NCI-H1092 treated with DMSO at 0.1 percent for 48 hours (cell line): ENCODE measurements at regions not wholly inside any gene's neighbourhood (a gene's known extent, or its start where the extent isn't known, plus 50 kb on each side); places are given as distances from the start of the nearest gene placed in this dataset.
A peak's percentile ranks its signal among the peaks of the same experiment; 100 is the strongest.
"Not testable (repeated sequence)": the region's sequence is repeated elsewhere in the genome, so short reads cannot be mapped to it uniquely, and the experiment has no call there.

ENCODE experiments used
- DNase-seq: peaks from one replicate; lab custom pipeline; 2025; lab: John Stamatoyannopoulos, UW

GRCh38 chr7:69439636-69440325 lies 158.5 kb upstream of the AUTS2 start:
- no peak for DNase-seq

DNA sequence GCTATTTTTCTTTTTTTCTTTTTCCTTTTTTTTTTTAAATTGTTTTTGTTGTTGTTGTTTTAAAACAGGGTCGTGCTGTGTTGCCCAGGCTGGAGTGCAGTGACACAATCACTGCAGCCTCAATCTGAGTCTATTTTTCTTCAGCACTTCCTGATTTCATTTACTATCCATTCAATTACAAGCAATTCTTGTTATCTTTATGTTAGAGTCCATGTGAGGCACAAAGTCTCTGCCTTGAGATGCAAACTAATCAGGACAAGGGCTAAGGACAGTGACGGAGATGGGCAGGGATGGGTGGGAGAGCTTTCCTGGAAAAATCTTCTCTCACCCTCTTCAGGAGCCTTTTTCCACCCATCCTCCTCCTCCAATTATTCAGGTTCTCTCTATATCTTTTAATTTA lies 157.3 kb upstream of the AUTS2 start:
- no peak for DNase-seq

- DNase-seq = no peak
Measured at GRCh38 chr7:69443136-69443535, 155.1 kb upstream of the AUTS2 start.

DNA sequence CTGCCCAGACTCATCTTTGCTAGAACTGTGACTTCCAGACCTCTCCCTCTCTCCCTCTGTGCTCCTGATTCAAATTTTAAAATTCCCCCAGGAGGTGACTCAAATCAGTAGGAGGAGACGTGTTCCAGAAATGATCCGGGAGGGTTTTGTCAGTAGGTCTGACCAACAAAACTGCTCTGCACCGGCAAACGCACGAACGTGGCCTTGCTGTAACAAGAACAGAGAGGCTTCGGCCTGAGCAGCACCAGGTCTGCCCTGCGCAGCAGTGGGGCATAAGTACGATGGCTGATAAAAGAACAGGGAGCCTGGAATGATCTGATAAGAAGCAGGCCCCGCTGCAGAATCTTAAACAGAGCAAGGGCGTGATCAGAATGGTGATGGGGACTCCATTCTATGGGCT lies 152.7 kb upstream of the AUTS2 start:
- DNase-seq = no peak

DNA sequence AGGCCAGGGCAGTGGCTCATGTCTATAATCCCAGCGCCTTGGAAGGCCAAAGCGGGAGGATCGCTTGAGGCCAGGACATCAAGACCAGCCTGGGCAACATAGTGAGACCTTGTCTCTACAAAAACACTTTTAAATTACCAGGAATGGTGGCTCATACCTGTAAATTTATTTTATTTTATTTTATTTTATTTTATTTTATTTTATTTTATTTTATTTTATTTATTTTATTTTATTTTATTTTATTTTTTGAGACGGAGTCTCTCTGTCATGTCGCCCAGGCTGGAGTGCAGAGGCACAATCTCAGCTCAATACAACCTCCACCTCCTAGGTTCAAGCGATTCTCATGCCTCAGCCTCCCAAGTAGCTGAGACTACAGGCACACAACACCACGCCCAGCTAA lies 152.1 kb upstream of the AUTS2 start:
- not testable (repeated sequence) for DNase-seq

- DNase-seq = no peak
Measured at GRCh38 chr7:69448071-69448470, 150.2 kb upstream of the AUTS2 start.

GRCh38 chr7:69450456-69450855 lies 147.8 kb upstream of the AUTS2 start:
- DNase-seq = no peak

- no peak for DNase-seq
Measured at GRCh38 chr7:69451715-69452114, 146.6 kb upstream of the AUTS2 start.

DNA sequence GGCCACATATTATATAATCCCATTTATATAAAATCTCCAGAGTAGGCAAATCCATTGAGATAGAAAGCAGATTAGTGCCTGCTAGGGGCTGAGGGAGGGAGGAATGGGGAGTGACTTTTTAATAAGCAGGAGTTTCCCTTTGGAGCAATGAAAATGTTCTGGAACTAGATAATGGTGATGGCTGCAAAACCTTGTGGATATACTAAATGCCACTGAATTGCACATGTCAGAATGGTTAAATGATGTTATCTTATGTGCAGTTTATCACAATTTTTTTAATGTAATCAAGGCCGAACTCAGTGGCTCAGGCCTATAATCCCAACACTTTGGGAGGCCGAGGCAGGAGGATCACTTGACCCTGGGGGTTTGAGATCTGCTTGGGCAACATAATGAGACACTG lies 145.5 kb upstream of the AUTS2 start:
- DNase-seq = no peak

DNA sequence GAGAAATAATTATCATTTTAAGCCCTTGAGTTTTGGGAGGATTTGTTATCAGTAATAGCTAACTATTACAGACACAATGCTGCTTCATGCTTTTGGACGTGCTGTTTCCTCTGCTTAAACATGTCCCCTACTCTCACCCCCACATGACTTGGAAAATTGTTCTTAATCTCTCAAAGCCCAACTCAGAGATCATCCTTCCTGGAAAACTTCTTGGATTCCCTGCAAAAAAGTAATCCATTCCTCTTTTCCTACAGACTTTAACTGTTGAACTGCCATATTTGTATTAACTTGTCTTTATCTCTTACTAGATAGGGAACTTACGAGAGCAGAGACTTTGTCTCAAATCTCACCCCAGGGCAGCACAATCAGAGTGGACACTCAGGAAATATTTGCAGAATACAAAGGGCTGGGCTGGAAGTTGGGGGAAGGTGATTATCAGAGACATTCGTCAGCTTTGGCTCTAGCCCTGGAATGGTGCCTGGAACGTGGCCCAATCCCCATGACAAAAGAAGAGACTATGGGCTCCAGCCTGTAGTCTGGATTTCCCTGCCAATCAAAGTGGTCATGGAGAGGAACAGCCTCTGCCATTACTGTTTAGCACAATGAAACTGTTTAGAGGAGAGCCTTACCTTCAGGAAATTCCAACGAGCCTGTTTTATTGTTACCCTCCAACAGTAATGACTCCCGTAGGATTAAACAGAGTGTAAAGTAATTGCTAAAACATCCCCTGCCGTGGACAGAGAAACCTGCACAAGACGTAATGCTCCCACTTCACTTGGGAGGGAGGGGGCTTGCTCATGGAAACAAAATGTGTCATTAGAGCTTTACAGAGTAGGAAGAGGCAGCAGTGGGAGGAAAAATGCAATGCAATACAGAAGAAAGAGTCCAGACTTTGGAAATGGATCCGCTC lies 140.4 kb upstream of the AUTS2 start:
- peak; percentile 58 for DNase-seq

DNA sequence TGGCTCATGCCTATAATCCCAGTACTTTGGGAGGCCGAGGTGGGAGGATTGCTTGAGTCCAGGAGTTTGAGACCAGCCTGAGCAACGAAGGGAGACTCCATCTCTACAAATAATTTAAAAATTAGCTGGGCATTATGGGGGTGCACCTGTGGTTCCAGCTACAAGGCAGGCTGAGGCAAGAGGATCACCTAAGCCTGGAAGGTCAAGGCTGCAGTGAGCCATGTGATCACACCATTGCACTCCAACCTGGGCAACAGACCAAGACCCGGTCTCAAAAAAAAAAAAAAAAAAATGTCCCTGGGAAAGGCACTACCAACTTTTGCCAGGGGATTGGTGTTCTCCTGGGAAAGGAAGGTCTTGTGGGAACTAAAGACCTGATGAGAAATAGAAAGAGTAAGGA lies 134.2 kb upstream of the AUTS2 start:
- DNase-seq = no peak

GRCh38 chr7:69465262-69465661 lies 133.0 kb upstream of the AUTS2 start:
- DNase-seq = no peak

DNA sequence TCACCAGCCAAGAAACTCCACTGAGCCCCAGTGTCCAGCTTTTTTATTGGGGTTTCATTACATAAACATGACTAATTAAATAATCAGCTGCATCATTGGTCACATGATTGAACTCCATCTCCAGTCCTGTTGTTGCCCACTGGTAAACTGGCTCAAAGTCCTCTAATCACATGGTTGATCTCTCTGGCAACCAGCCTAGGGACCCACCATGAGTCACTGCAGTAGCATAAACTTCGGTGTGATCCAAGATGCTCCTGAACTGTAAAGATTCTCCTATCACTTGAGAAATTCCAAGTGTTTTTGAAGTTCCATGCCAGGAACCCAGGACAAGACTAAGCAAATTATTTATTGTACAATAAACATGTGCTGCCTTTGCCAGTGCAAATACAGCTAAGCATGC lies 130.4 kb upstream of the AUTS2 start:
- DNase-seq = no peak

- DNase-seq = no peak
Measured at GRCh38 chr7:69476416-69476815, 121.9 kb upstream of the AUTS2 start.

DNA sequence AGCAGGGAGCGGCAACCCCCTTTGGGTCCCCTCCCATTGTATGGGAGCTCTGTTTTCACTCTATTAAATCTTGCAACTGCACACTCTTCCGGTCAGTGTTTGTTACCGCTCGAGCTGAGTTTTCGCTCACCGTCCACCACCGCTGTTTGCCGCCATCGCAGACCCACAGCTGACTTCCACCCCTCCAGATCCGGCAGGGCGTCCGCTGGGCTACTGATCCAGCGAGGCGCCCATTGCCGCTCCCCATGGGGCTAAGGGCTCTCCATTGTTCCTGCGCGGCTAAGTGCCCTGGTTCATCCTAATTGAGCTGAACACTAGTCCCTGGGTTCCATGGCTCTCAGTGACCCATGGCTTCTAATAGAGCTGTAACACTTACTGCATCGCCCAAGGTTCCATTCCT lies 115.6 kb upstream of the AUTS2 start:
- DNase-seq = no peak

DNA sequence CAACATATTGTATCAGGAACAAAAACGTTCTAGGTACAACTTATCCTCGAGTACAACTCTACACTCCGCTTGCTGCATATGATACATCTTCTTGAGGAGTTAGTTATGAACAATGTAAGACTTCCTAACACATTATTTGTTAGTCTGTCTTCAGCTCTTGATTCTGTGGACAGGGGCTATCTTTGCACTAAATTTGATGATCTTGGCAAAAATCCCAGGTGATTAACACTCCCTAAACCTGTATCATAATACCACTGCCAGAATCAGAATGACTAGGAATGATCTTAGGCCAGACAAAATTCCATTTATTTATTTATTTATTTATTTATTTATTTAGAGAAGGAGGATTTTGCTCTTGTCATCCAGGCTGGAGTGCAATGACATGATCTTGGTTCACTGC lies 108.7 kb upstream of the AUTS2 start:
- DNase-seq = no peak

- DNase-seq = no peak
Measured at GRCh38 chr7:69498671-69499070, 99.6 kb upstream of the AUTS2 start.

GRCh38 chr7:69502358-69502757 lies 95.9 kb upstream of the AUTS2 start:
- no peak for DNase-seq

DNA sequence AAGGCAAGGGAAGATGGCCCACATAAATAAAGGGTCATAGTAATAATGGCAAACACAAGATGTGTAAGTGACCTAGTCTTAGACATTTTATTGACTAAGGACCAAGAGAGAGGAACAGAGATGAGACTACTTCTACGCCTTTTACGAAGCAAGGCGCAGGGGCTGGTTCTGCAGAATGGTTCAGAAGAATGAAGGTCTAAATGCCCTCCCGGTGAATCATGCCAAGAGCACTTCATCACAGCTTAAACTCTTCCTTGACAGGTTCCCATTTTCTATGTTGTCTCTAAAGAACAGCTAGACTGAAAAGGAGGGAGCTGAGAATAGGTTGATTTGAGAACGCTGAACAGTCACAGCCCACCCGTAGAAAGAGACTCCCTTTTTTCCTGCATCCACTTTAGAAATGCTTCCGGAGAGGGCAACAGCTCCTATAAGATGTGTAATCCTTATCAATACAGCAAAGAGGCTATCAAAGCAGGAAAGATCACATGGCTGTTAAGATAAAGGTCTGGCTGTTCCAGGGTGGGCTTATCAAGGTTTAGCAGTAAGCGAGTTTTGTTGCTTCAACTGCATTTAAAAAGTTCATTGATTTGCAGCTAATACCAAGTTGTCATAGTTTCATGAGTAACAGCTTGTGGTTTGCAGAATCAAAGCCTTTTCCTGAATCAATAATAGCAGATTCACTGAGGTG lies 93.4 kb upstream of the AUTS2 start:
- DNase-seq = no peak

DNA sequence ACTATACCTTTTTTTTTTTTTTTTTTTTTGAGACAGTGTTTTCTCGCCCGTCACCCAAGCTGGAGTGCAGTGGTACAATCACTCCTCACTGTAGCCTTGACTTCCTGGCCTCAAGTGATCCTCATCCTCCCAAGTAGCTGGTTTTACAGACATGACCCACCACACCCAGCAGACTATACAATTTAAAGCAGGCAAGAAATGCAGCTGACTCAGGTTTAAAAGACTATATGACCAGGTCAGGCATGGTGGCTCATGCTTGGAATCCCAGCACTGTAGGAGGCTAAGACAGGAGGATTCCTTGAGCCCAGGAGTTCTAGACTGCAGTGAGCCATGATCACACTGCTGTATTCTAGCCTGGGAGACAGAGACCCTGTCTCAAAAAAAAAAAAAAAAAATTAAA lies 89.5 kb upstream of the AUTS2 start:
- DNase-seq = no peak

GRCh38 chr7:69510114-69510513 lies 88.2 kb upstream of the AUTS2 start:
- DNase-seq = no peak

- DNase-seq = no peak
Measured at GRCh38 chr7:69515495-69516212, 82.6 kb upstream of the AUTS2 start.
